MM.1S (cell line): ENCODE measurements at regions not wholly inside any gene's neighbourhood (a gene's known extent, or its start where the extent isn't known, plus 50 kb on each side); places are given as distances from the start of the nearest gene placed in this dataset.

Source experiments
- DNase-seq: peaks from one replicate; pipeline ENCODE4 v3.0.0-alpha.2; 2015
- H2AFZ ChIP-seq: fragments of 300-600 bp; sonication (generic); 2 replicates; pipeline ENCODE4 v1.6.0; 2016; ENCODE audit warnings: antibody characterized with exemption, low read length
- H3F3A ChIP-seq: fragments of 300-600 bp; sonication (generic); 2 replicates; pipeline ENCODE4 v1.6.1; 2016; ENCODE audit warnings: mild to moderate bottlenecking, antibody characterized with exemption, low read length, moderate library complexity, mixed read lengths; ENCODE audit not compliant: insufficient read depth
- H3K27ac ChIP-seq: fragments of 300-600 bp; sonication (generic); 2 replicates; pipeline ENCODE4 v1.5.1; 2016; ENCODE audit warnings: mild to moderate bottlenecking, low read length
- H3K27me3 ChIP-seq: fragments of 300-600 bp; sonication (generic); replicated peaks from 2 replicates; pipeline ENCODE4 v1.6.0; 2016; ENCODE audit warnings: low read length; ENCODE audit not compliant: insufficient read depth
- H3K36me3 ChIP-seq: fragments of 300-600 bp; sonication (generic); replicated peaks from 2 replicates; pipeline ENCODE4 v1.6.1; 2016; ENCODE audit warnings: mild to moderate bottlenecking, low read length, mixed read lengths; ENCODE audit not compliant: insufficient read depth
- H3K4me1 ChIP-seq: fragments of 300-600 bp; sonication (generic); 2 replicates; pipeline ENCODE4 v1.6.1; 2016; ENCODE audit warnings: low read length, mixed read lengths
- H3K4me2 ChIP-seq: fragments of 300-600 bp; sonication (generic); 2 replicates; pipeline ENCODE4 v1.6.0; 2016; ENCODE audit warnings: low read depth, low read length
- H3K4me3 ChIP-seq: fragments of 300-600 bp; sonication (generic); 2 replicates; pipeline ENCODE4 v1.5.1; 2016; ENCODE audit warnings: low read length, mixed read lengths
- H3K79me2 ChIP-seq: fragments of 300-600 bp; sonication (generic); 2 replicates; pipeline ENCODE4 v1.6.1; 2016; ENCODE audit warnings: mixed run types, low read length, mixed read lengths
- H3K9ac ChIP-seq: fragments of 300-600 bp; sonication (generic); 2 replicates; pipeline ENCODE4 v1.6.1; 2016; ENCODE audit warnings: low read length, mixed read lengths
- H3K9me2 ChIP-seq: fragments of 300-600 bp; sonication (generic); replicated peaks from 2 replicates; pipeline ENCODE4 v1.6.1; 2016; ENCODE audit warnings: mild to moderate bottlenecking, low read length, mixed read lengths; ENCODE audit not compliant: insufficient read depth
- H3K9me3 ChIP-seq: fragments of 300-600 bp; sonication (generic); replicated peaks from 2 replicates; pipeline ENCODE4 v1.6.1; 2016; ENCODE audit warnings: mild to moderate bottlenecking, low read length, mixed read lengths; ENCODE audit not compliant: insufficient read depth
- H4K20me1 ChIP-seq: fragments of 300-600 bp; sonication (generic); 2 replicates; pipeline ENCODE4 v1.6.1; 2016; ENCODE audit warnings: mild to moderate bottlenecking, low read length, moderate library complexity, mixed read lengths; ENCODE audit not compliant: insufficient read depth
- CTCF ChIP-seq: fragments of 300-600 bp; sonication (generic); IDR thresholded peaks from 2 replicates; pipeline ENCODE4 v1.5.1; 2016; ENCODE audit warnings: antibody characterized with exemption, low read length, mixed read lengths
- EZH2 ChIP-seq: fragments of 300-600 bp; sonication (generic); optimal IDR thresholded peaks from 2 replicates; pipeline ENCODE3; 2017; ENCODE audit warnings: low read depth, mild to moderate bottlenecking, antibody characterized with exemption, low read length, mixed read lengths
- EZH2phosphoT487 ChIP-seq: fragments of 300-600 bp; sonication (generic); IDR thresholded peaks from 2 replicates; pipeline ENCODE4 v1.6.1; 2018; ENCODE audit warnings: antibody characterized with exemption, low read length

DNA sequence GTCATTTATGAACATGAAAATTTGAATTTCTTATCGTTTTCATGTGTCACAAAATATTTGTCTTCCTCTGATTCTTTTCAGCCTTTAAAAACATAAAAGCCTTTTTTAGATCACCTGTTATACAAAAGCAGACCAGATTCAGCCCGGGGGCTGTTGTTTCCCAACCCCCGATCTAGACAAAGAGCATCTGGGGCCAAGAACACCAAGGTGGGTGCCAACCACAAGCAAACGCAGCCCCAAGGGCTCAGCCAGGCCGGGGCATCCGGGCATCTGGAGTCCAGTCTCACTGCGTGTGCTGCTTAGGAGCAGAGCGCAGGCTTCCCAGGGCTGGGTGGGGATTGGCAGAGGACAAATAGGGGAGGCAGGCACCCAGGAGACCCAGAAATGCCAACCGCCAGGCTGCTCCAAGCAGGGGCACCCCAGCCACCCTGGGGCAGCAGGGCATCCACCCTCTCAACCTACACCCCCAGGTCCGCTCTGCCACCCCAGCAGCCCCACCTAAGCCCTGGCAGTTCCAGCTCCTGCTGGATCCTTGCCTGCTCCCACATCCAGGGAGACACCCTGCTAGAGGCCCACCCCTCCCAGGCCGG, 78.0 kb downstream of the HMX1 start:
- Histone ChIP-seq H3F3A (no peaks in the 10 kb centered on the region), H3K27ac (no peak overlapping the region), H3K4me3 (no peak overlapping the region), H3K9me3 (no peaks in the 10 kb centered on the region), H2AFZ (no peak overlapping the region), H3K4me1 (no peaks in the 10 kb centered on the region), H3K9ac (no peak overlapping the region), H4K20me1 (no peaks in the 10 kb centered on the region), H3K27me3 (peaks cover 77% of the 10 kb centered on the region), H3K36me3 (no peaks in the 10 kb centered on the region), H3K4me2 (no peak overlapping the region), H3K79me2 (no peaks in the 10 kb centered on the region), H3K9me2 (no peaks in the 10 kb centered on the region)
- DNase-seq: no peak
- no peak for TF ChIP-seq EZH2
- no peak for TF ChIP-seq EZH2phosphoT487
- TF ChIP-seq CTCF: no peak

GRCh38 chr4:8792491-8792890, 79.1 kb downstream of the HMX1 start:
- Histone ChIP-seq H3K4me3 (no peak overlapping the region), H3K27me3 (peaks cover 81% of the 10 kb centered on the region), H3F3A (no peaks in the 10 kb centered on the region), H3K4me2 (no peak overlapping the region), H3K4me1 (no peaks in the 10 kb centered on the region), H4K20me1 (no peaks in the 10 kb centered on the region), H3K9ac (no peak overlapping the region), H3K27ac (no peak overlapping the region), H3K36me3 (no peaks in the 10 kb centered on the region), H3K9me3 (no peaks in the 10 kb centered on the region), H2AFZ (no peak overlapping the region), H3K9me2 (no peaks in the 10 kb centered on the region), H3K79me2 (no peaks in the 10 kb centered on the region)
- TF ChIP-seq EZH2phosphoT487 (no peak), CTCF (no peak), EZH2 (no peak)
- no peak for DNase-seq

GRCh38 chr4:8791609-8792008, 80.0 kb downstream of the HMX1 start:
- TF ChIP-seq CTCF: no peak
- TF ChIP-seq EZH2phosphoT487: no peak
- TF ChIP-seq EZH2: no peak
- Histone ChIP-seq H3K9me2 (no peaks in the 10 kb centered on the region), H2AFZ (no peak overlapping the region), H3F3A (no peaks in the 10 kb centered on the region), H3K4me3 (no peak overlapping the region), H4K20me1 (no peaks in the 10 kb centered on the region), H3K79me2 (no peaks in the 10 kb centered on the region), H3K27ac (no peak overlapping the region), H3K27me3 (peaks cover 90% of the 10 kb centered on the region), H3K4me1 (no peaks in the 10 kb centered on the region), H3K9me3 (no peaks in the 10 kb centered on the region), H3K4me2 (no peak overlapping the region), H3K9ac (no peak overlapping the region), H3K36me3 (no peaks in the 10 kb centered on the region)
- DNase-seq: no peak
